CD14-positive monocyte (primary cell): ENCODE measurements at regions not wholly inside any gene's neighbourhood (a gene's known extent, or its start where the extent isn't known, plus 50 kb on each side); places are given as distances from the start of the nearest gene placed in this dataset.

ENCODE experiments used
- DNase-seq, 3 donors: peaks; one replicate each; pipeline ENCODE4 v3.0.0-alpha.2; 2011 to 2022
- H2AFZ ChIP-seq: 2 replicates; pipeline ENCODE4 v1.6.0; 2012; ENCODE audit warnings: mild to moderate bottlenecking, low read depth, low read length, inconsistent platforms; ENCODE audit not compliant: insufficient read depth, poor library complexity, severe bottlenecking
- H3K27ac ChIP-seq, 2 donors: 1 replicate in 1 of 2; 2 replicates in 1 of 2; pipeline ENCODE4 v1.5.1; 2012 to 2013; ENCODE audit warnings: low read length in 2 of 2, control low read depth in 1 of 2, inconsistent platforms in 1 of 2, low read depth in 1 of 2, mild to moderate bottlenecking in 1 of 2
- H3K27me3 ChIP-seq, 2 donors: one replicate each; pipeline versions ENCODE4 v1.6.0 to v1.6.1; 2011 to 2013; ENCODE audit warnings: low read length in 2 of 2; ENCODE audit not compliant: control insufficient read depth in 2 of 2, insufficient read depth in 2 of 2
- H3K36me3 ChIP-seq, 2 donors: replicated peaks in 1 of 2; 1 replicate in 1 of 2; 2 replicates in 1 of 2; pipeline versions ENCODE4 v1.5.1 to v1.6.1; 2012 to 2013; ENCODE audit warnings: low read length in 2 of 2, control low read depth in 1 of 2, inconsistent platforms in 1 of 2, mild to moderate bottlenecking in 1 of 2; ENCODE audit not compliant: insufficient read depth in 2 of 2, control insufficient read depth in 1 of 2
- H3K4me1 ChIP-seq, 2 donors: 1 replicate in 1 of 2; 2 replicates in 1 of 2; pipeline versions ENCODE4 v1.5.1 to v1.6.1; 2012 to 2013; ENCODE audit warnings: low read length in 2 of 2, control low read depth in 1 of 2, inconsistent platforms in 1 of 2, mild to moderate bottlenecking in 1 of 2, moderate library complexity in 1 of 2; ENCODE audit not compliant: insufficient read depth in 2 of 2, control insufficient read depth in 1 of 2
- H3K4me2 ChIP-seq: replicated peaks from 2 replicates; pipeline ENCODE3; 2012; ENCODE audit warnings: low read length, moderate library complexity, mild to moderate bottlenecking; ENCODE audit not compliant: poor library complexity, severe bottlenecking; ENCODE audit errors: extremely low read depth
- H3K4me3 ChIP-seq, 3 experiments: fragments of 200-600 bp in 1 of 3; sonication (generic) in 1 of 3; replicated peaks in 1 of 3; 1 replicate in 2 of 3; 2 replicates in 1 of 3; pipeline ENCODE4 v1.5.1; 2011 to 2013; ENCODE audit warnings: low read length in 3 of 3, mild to moderate bottlenecking in 3 of 3, control low read depth in 2 of 3, low read depth in 2 of 3, inconsistent platforms in 1 of 3, moderate library complexity in 1 of 3
- H3K79me2 ChIP-seq: 2 replicates; pipeline ENCODE4 v1.6.0; 2012; ENCODE audit warnings: mild to moderate bottlenecking, control low read depth, inconsistent platforms, low read length, moderate library complexity; ENCODE audit not compliant: insufficient read depth
- H3K9ac ChIP-seq: 2 replicates; pipeline ENCODE4 v1.6.0; 2017; ENCODE audit warnings: low read length, mild to moderate bottlenecking; ENCODE audit not compliant: insufficient read depth, poor library complexity, severe bottlenecking
- H3K9me3 ChIP-seq, 2 donors: replicated peaks in 1 of 2; 1 replicate in 1 of 2; 2 replicates in 1 of 2; pipeline versions ENCODE4 v1.5.1 to v1.6.1; 2012 to 2013; ENCODE audit warnings: low read length in 2 of 2, control low read depth in 1 of 2; ENCODE audit not compliant: control insufficient read depth in 1 of 2, insufficient read depth in 1 of 2
- H4K20me1 ChIP-seq: 2 replicates; pipeline ENCODE4 v1.6.0; 2012; ENCODE audit warnings: mild to moderate bottlenecking, low read length, control low read depth, moderate library complexity; ENCODE audit not compliant: insufficient read depth
- H3K27ac Mint-ChIP-seq, 7 donors: one replicate each; pipeline ENCODE4 v1.8.0; 2020; ENCODE audit warnings: mild to moderate bottlenecking in 7 of 7, mixed read lengths in 7 of 7, moderate library complexity in 6 of 7, inconsistent platforms in 2 of 7
- H3K27me3 Mint-ChIP-seq, 3 donors: one replicate each; pipeline ENCODE4 v1.8.0; 2021 to 2022; ENCODE audit warnings: low read depth in 3 of 3, mild to moderate bottlenecking in 3 of 3, mixed read lengths in 3 of 3, moderate library complexity in 3 of 3, inconsistent platforms in 1 of 3
- H3K36me3 Mint-ChIP-seq, 2 donors: one replicate each; pipeline ENCODE4 v1.8.0; 2020; ENCODE audit warnings: mixed read lengths in 2 of 2, inconsistent platforms in 1 of 2, mild to moderate bottlenecking in 1 of 2
- H3K4me1 Mint-ChIP-seq: one replicate; pipeline ENCODE4 v1.8.0; 2020; ENCODE audit warnings: mild to moderate bottlenecking, mixed read lengths
- H3K4me3 Mint-ChIP-seq, 2 donors: one replicate each; pipeline ENCODE4 v1.8.0; 2020; ENCODE audit warnings: mild to moderate bottlenecking in 2 of 2, mixed read lengths in 2 of 2, moderate library complexity in 1 of 2
- H3K9me3 Mint-ChIP-seq, 7 donors: one replicate each; pipeline ENCODE4 v1.8.0; 2020 to 2022; ENCODE audit warnings: mixed read lengths in 7 of 7, mild to moderate bottlenecking in 6 of 7, moderate library complexity in 6 of 7, inconsistent platforms in 2 of 7
- WGBS: methylation state at CpG from one replicate; pipeline ENCODE4 v1.1.5; 2013; ENCODE audit warnings: missing lambda C conversion rate; ENCODE audit not compliant: insufficient coverage; 5-methylcytosine and 5-hydroxymethylcytosine counted together
- intact Hi-C, 2 donors: fragments of 100-400 bp; cut with micrococcal nuclease; formaldehyde crosslinking; loops; one replicate each; pipeline versions ENCODE4 v1.15.0 to v1.15.1; 2023
- TF ChIP-seq, protein P1 (sequence below): fragments of 200-600 bp; IDR thresholded peaks from one replicate; pipeline ENCODE4 v1.8.0; 2022; ENCODE audit warnings: antibody characterized with exemption, mild to moderate bottlenecking

- Mint-ChIP-seq H3K9me3 (peaks cover 0 to 8% (median 2%) of the 10 kb centered on the region in 7 donors), H3K27me3 (peaks cover 2 to 3% (median 2%) of the 10 kb centered on the region in 3 donors), H3K27ac (no peak overlapping the region), H3K4me3 (no peak overlapping the region), H3K4me1 (no peaks in the 10 kb centered on the region), H3K36me3 (no peaks in the 10 kb centered on the region)
- Histone ChIP-seq H3K4me1 (no peaks in the 10 kb centered on the region), H3K4me2 (no peak overlapping the region), H3K27ac (no peak overlapping the region), H3K9ac (no peak overlapping the region), H4K20me1 (no peaks in the 10 kb centered on the region), H2AFZ (no peak overlapping the region), H3K4me3 (no peak overlapping the region), H3K27me3 (no peaks in the 10 kb centered on the region), H3K36me3 (no peaks in the 10 kb centered on the region), H3K9me3 (no peaks in the 10 kb centered on the region), H3K79me2 (no peaks in the 10 kb centered on the region)
- WGBS, result 89% methylated on average over 7 of the region's 7 CpGs
- intact Hi-C loops, result no loop called here
- TF ChIP-seq, protein P1, sequence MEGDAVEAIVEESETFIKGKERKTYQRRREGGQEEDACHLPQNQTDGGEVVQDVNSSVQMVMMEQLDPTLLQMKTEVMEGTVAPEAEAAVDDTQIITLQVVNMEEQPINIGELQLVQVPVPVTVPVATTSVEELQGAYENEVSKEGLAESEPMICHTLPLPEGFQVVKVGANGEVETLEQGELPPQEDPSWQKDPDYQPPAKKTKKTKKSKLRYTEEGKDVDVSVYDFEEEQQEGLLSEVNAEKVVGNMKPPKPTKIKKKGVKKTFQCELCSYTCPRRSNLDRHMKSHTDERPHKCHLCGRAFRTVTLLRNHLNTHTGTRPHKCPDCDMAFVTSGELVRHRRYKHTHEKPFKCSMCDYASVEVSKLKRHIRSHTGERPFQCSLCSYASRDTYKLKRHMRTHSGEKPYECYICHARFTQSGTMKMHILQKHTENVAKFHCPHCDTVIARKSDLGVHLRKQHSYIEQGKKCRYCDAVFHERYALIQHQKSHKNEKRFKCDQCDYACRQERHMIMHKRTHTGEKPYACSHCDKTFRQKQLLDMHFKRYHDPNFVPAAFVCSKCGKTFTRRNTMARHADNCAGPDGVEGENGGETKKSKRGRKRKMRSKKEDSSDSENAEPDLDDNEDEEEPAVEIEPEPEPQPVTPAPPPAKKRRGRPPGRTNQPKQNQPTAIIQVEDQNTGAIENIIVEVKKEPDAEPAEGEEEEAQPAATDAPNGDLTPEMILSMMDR, result no peak
- DNase-seq, result no peak
Observed at GRCh38 chr17:5854871-5855554, 215.2 kb upstream of the WSCD1 start.

DNA sequence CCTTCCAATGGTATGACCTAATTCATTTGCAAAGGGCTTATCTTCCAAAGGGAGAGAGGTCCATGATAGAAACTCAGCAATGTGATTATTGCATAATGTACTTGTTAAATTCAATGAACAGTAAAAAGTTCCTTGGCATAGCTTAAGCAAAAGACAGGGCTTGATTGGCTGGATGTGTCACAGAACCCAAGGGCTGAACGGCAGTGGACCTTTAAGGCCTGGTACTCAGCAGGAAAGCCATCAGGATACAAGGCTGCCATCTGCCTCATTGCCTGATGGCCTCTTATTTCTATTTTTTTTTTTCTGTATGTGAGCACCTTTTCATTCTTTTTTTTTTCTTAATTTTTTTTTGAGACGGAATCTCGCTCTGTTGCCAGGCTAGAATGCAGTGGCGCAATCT, 208.9 kb upstream of the WSCD1 start:
- TF ChIP-seq, protein P1, result no peak
- H3K9ac ChIP-seq, result no peak overlapping the region
- H3K27ac Mint-ChIP-seq, result no peak overlapping the region
- no peaks in the 10 kb centered on the region for H3K4me1 ChIP-seq
- no peaks in the 10 kb centered on the region for H3K36me3 ChIP-seq
- DNase-seq, result no peak
- peaks cover 0 to 4% (median under 1%) of the 10 kb centered on the region in 7 donors for H3K9me3 Mint-ChIP-seq
- peaks cover 2 to 6% (median 5%) of the 10 kb centered on the region in 3 donors for H3K27me3 Mint-ChIP-seq
- intact Hi-C loops, result no loop called here
- H3K36me3 Mint-ChIP-seq, result no peaks in the 10 kb centered on the region
- no peak overlapping the region for H3K4me3 ChIP-seq
- no peak overlapping the region for H3K27ac ChIP-seq
- H3K27me3 ChIP-seq, result no peaks in the 10 kb centered on the region
- H2AFZ ChIP-seq, result no peak overlapping the region
- no peaks in the 10 kb centered on the region for H3K79me2 ChIP-seq
- no peaks in the 10 kb centered on the region for H4K20me1 ChIP-seq
- H3K4me2 ChIP-seq, result no peak overlapping the region
- no peaks in the 10 kb centered on the region for H3K9me3 ChIP-seq
- H3K4me1 Mint-ChIP-seq, result no peaks in the 10 kb centered on the region
- WGBS, result 75% methylated on average over 3 of the region's 4 CpGs
- H3K4me3 Mint-ChIP-seq, result no peak overlapping the region
